ENCODE measurements at regions not wholly inside any gene's neighbourhood (a gene's known extent, or its start where the extent isn't known, plus 50 kb on each side); places are given as distances from the start of the nearest gene placed in this dataset.

GRCh38 chr3:66661628-66662027 lies 160.8 kb upstream of the LRIG1 start:
- no peaks in the 10 kb centered on the region for H3K79me2 ChIP-seq (ENCODE audit: control insufficient read depth, insufficient read depth, low read length)
- TF ChIP-seq EGR1 (IDR thresholded peaks at IDR 0.05; ENCODE audit: borderline replicate concordance in 1 of 2, low read depth in 2 of 2, low read length in 2 of 2): no peak
- no peak for TF ChIP-seq HDAC6 (IDR thresholded peaks at IDR 0.05; ENCODE audit: unreplicated experiment)
- no peak for TF ChIP-seq SREBF2 (IDR thresholded peaks at IDR 0.05; ENCODE audit: low read length)
- no peak for TF ChIP-seq NFIC (IDR thresholded peaks at IDR 0.05; ENCODE audit: low read depth, low read length)
- no peak for TF ChIP-seq NRF1 (conservative IDR thresholded peaks at IDR 0.05; ENCODE audit: low read depth, low read length)
- no peak for TF ChIP-seq MEF2B (IDR thresholded peaks at IDR 0.05; ENCODE audit: partially characterized antibody, poor library complexity, severe bottlenecking)
- no TSS peak for BruUV-seq (replicated peaks)
- H3K4me1 ChIP-seq (ENCODE audit: control insufficient read depth, insufficient read depth, low read length): no peaks in the 10 kb centered on the region
- no peaks in the 10 kb centered on the region for H3K36me3 ChIP-seq (ENCODE audit: control insufficient read depth in 2 of 2, insufficient read depth in 2 of 2, low read length in 1 of 2)
- in situ Hi-C loops (cut with MboI) (no loop called here), intact Hi-C loops (cut with micrococcal nuclease; ENCODE audit: unreplicated experiment) (no loop called here)
- H3K9me3 ChIP-seq (replicated peaks; ENCODE audit: control insufficient read depth, insufficient read depth, low read length): no peaks in the 10 kb centered on the region
- ChIA-PET RAD21 (ENCODE audit: unreplicated experiment) (no interaction called here), SMC1A (ENCODE audit: uncharacterized antibody, unreplicated experiment) (interaction anchor here (1.3 kb wide), 1 partner anchor 27 kb away, joined by 3 read pairs; no protein-coding TSS in a partner anchor), CTCF (no interaction called here), POLR2A (no interaction called here)
- H4K20me1 ChIP-seq (ENCODE audit: control insufficient read depth, insufficient read depth): no peaks in the 10 kb centered on the region
- no peak overlapping the region for H3K9ac ChIP-seq (ENCODE audit: control insufficient read depth, insufficient read depth, low read length)
- H3K4me3 ChIP-seq: no peak overlapping the region
- H3K4me2 ChIP-seq (ENCODE audit: control insufficient read depth, insufficient read depth): no peak overlapping the region
- 47% methylated on average over 4 of the region's 4 CpGs for WGBS (ENCODE audit: insufficient coverage, insufficient replicate concordance, low lambda C conversion rate, missing lambda C conversion rate)
- no peak overlapping the region for H2AFZ ChIP-seq (ENCODE audit: control insufficient read depth, low read depth, low read length)
- DNase-seq (ENCODE audit: low read depth, low spot score): no peak
- ATAC-seq: no peak
- no peak overlapping the region for H3K27ac ChIP-seq (ENCODE audit: control insufficient read depth, insufficient read depth)
- H3K27me3 ChIP-seq (replicated peaks in 1 of 2; ENCODE audit: control insufficient read depth in 2 of 2, insufficient read depth in 2 of 2, low read length in 1 of 2): no peaks in the 10 kb centered on the region
- no peak for FAIRE-seq

GRCh38 chr3:66662894-66663293 lies 162.1 kb upstream of the LRIG1 start:
- H3K27ac ChIP-seq (ENCODE audit: control insufficient read depth, insufficient read depth): no peak overlapping the region
- intact Hi-C loops (cut with micrococcal nuclease; ENCODE audit: unreplicated experiment) (no loop called here), in situ Hi-C loops (cut with MboI) (no loop called here)
- no peaks in the 10 kb centered on the region for H3K4me1 ChIP-seq (ENCODE audit: control insufficient read depth, insufficient read depth, low read length)
- RAD21 ChIA-PET (ENCODE audit: unreplicated experiment): no interaction called here
- H2AFZ ChIP-seq (ENCODE audit: control insufficient read depth, low read depth, low read length): no peak overlapping the region
- DNase-seq (ENCODE audit: low read depth, low spot score): no peak
- H3K9ac ChIP-seq (ENCODE audit: control insufficient read depth, insufficient read depth, low read length): no peak overlapping the region
- no peaks in the 10 kb centered on the region for H3K36me3 ChIP-seq (ENCODE audit: control insufficient read depth in 2 of 2, insufficient read depth in 2 of 2, low read length in 1 of 2)
- FAIRE-seq: no peak
- SMC1A ChIA-PET (ENCODE audit: uncharacterized antibody, unreplicated experiment): no interaction called here
- CTCF ChIA-PET: interaction anchor here (1.0 kb wide), 1 partner anchor 10 kb away, joined by 3 read pairs; no protein-coding TSS in a partner anchor
- no peaks in the 10 kb centered on the region for H3K9me3 ChIP-seq (replicated peaks; ENCODE audit: control insufficient read depth, insufficient read depth, low read length)
- WGBS (ENCODE audit: insufficient coverage, insufficient replicate concordance, low lambda C conversion rate, missing lambda C conversion rate): 9% methylated on average over 6 of the region's 6 CpGs
- POLR2A ChIA-PET: no interaction called here
- no peaks in the 10 kb centered on the region for H3K79me2 ChIP-seq (ENCODE audit: control insufficient read depth, insufficient read depth, low read length)
- H3K4me3 ChIP-seq: no peak overlapping the region
- BruUV-seq (replicated peaks): no TSS peak
- H3K27me3 ChIP-seq (replicated peaks in 1 of 2; ENCODE audit: control insufficient read depth in 2 of 2, insufficient read depth in 2 of 2, low read length in 1 of 2): no peaks in the 10 kb centered on the region
- no peaks in the 10 kb centered on the region for H4K20me1 ChIP-seq (ENCODE audit: control insufficient read depth, insufficient read depth)
- no peak overlapping the region for H3K4me2 ChIP-seq (ENCODE audit: control insufficient read depth, insufficient read depth)
- ATAC-seq: no peak
- no peak for TF ChIP-seq NRF1 (conservative IDR thresholded peaks at IDR 0.05; ENCODE audit: low read depth, low read length)
- TF ChIP-seq MYC (IDR thresholded peaks at IDR 0.05; ENCODE audit: insufficient read depth, insufficient read length, insufficient replicate concordance, low read length, severe bottlenecking): no peak
- TF ChIP-seq ZZZ3 (IDR thresholded peaks at IDR 0.05; ENCODE audit: control insufficient read depth, insufficient read length, low read depth): no peak
- no peak for TF ChIP-seq IKZF1 (conservative IDR thresholded peaks at IDR 0.05)
- no peak for TF ChIP-seq SMAD5 (IDR thresholded peaks at IDR 0.05; ENCODE audit: low read depth)
- TF ChIP-seq, protein P1, sequence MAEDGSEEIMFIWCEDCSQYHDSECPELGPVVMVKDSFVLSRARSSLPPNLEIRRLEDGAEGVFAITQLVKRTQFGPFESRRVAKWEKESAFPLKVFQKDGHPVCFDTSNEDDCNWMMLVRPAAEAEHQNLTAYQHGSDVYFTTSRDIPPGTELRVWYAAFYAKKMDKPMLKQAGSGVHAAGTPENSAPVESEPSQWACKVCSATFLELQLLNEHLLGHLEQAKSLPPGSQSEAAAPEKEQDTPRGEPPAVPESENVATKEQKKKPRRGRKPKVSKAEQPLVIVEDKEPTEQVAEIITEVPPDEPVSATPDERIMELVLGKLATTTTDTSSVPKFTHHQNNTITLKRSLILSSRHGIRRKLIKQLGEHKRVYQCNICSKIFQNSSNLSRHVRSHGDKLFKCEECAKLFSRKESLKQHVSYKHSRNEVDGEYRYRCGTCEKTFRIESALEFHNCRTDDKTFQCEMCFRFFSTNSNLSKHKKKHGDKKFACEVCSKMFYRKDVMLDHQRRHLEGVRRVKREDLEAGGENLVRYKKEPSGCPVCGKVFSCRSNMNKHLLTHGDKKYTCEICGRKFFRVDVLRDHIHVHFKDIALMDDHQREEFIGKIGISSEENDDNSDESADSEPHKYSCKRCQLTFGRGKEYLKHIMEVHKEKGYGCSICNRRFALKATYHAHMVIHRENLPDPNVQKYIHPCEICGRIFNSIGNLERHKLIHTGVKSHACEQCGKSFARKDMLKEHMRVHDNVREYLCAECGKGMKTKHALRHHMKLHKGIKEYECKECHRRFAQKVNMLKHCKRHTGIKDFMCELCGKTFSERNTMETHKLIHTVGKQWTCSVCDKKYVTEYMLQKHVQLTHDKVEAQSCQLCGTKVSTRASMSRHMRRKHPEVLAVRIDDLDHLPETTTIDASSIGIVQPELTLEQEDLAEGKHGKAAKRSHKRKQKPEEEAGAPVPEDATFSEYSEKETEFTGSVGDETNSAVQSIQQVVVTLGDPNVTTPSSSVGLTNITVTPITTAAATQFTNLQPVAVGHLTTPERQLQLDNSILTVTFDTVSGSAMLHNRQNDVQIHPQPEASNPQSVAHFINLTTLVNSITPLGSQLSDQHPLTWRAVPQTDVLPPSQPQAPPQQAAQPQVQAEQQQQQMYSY (CRISPR knock-in tag; IDR thresholded peaks at IDR 0.05): no peak
- TF ChIP-seq SUZ12 (IDR thresholded peaks at IDR 0.05; ENCODE audit: unreplicated experiment): no peak
- TF ChIP-seq WRNIP1 (IDR thresholded peaks at IDR 0.05; ENCODE audit: borderline replicate concordance, low read depth, low read length): no peak
- no peak for TF ChIP-seq NFYB (IDR thresholded peaks at IDR 0.05; ENCODE audit: insufficient read depth, low read depth, low read length)

All from GM12878 (cell line).